Endothelial cell (in vitro differentiated cells): ENCODE measurements at regions not wholly inside any gene's neighbourhood (a gene's known extent, or its start where the extent isn't known, plus 50 kb on each side); places are given as distances from the start of the nearest gene placed in this dataset.

ENCODE experiments used
- DNase-seq: peaks from one replicate; pipeline ENCODE4 v3.0.0; 2021; ENCODE audit warnings: low spot score
- H3K27ac Mint-ChIP-seq: one replicate; pipeline ENCODE4 v1.8.0; 2021; ENCODE audit warnings: mixed read lengths, inconsistent platforms; ENCODE audit not compliant: unreplicated experiment
- H3K27me3 Mint-ChIP-seq: one replicate; pipeline ENCODE4 v1.8.0; 2021; ENCODE audit warnings: mild to moderate bottlenecking, moderate library complexity, mixed read lengths, inconsistent platforms; ENCODE audit not compliant: unreplicated experiment
- H3K36me3 Mint-ChIP-seq: one replicate; pipeline ENCODE4 v1.8.0; 2021; ENCODE audit warnings: mild to moderate bottlenecking, low read depth, mixed read lengths, inconsistent platforms; ENCODE audit not compliant: unreplicated experiment
- H3K4me1 Mint-ChIP-seq: one replicate; pipeline ENCODE4 v1.8.0; 2021; ENCODE audit warnings: mild to moderate bottlenecking, mixed read lengths, inconsistent platforms; ENCODE audit not compliant: unreplicated experiment
- H3K4me3 Mint-ChIP-seq: one replicate; pipeline ENCODE4 v1.8.0; 2021; ENCODE audit warnings: mild to moderate bottlenecking, mixed read lengths, inconsistent platforms; ENCODE audit not compliant: unreplicated experiment
- H3K9me3 Mint-ChIP-seq: one replicate; pipeline ENCODE4 v1.8.0; 2021; ENCODE audit warnings: mixed read lengths, inconsistent platforms; ENCODE audit not compliant: unreplicated experiment
- TF ChIP-seq, protein P1 (sequence below): fragments of 200-600 bp; sonication (generic); IDR thresholded peaks from one replicate; pipeline ENCODE4 v1.5.0; 2021; ENCODE audit warnings: antibody characterized with exemption; ENCODE audit not compliant: unreplicated experiment

DNA sequence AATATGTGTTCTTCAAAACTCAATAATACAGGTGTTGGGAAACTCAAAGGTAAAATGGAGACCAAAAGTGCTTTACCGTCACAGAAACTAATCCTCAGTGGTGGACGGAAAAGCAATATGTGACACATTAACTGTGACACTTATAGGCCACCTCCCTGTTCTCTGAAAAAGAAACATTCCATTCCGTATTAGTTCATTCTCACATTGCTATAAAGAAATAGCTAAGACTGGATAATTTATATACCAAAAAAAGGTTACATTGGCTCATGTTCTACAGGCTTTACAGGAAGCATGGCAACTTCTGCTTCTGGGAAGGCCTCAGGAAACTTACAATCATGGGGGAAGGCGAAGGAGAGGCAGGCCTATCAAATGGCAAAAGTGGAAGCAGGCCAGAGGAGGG lies 435.3 kb upstream of the HTR2A start:
- Mint-ChIP-seq H3K9me3 (no peaks in the 10 kb centered on the region), H3K27me3 (no peaks in the 10 kb centered on the region), H3K4me3 (no peak overlapping the region), H3K27ac (no peak overlapping the region), H3K4me1 (no peaks in the 10 kb centered on the region), H3K36me3 (no peaks in the 10 kb centered on the region)
- DNase-seq = no peak
- TF ChIP-seq, protein P1, sequence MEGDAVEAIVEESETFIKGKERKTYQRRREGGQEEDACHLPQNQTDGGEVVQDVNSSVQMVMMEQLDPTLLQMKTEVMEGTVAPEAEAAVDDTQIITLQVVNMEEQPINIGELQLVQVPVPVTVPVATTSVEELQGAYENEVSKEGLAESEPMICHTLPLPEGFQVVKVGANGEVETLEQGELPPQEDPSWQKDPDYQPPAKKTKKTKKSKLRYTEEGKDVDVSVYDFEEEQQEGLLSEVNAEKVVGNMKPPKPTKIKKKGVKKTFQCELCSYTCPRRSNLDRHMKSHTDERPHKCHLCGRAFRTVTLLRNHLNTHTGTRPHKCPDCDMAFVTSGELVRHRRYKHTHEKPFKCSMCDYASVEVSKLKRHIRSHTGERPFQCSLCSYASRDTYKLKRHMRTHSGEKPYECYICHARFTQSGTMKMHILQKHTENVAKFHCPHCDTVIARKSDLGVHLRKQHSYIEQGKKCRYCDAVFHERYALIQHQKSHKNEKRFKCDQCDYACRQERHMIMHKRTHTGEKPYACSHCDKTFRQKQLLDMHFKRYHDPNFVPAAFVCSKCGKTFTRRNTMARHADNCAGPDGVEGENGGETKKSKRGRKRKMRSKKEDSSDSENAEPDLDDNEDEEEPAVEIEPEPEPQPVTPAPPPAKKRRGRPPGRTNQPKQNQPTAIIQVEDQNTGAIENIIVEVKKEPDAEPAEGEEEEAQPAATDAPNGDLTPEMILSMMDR = no peak

DNA sequence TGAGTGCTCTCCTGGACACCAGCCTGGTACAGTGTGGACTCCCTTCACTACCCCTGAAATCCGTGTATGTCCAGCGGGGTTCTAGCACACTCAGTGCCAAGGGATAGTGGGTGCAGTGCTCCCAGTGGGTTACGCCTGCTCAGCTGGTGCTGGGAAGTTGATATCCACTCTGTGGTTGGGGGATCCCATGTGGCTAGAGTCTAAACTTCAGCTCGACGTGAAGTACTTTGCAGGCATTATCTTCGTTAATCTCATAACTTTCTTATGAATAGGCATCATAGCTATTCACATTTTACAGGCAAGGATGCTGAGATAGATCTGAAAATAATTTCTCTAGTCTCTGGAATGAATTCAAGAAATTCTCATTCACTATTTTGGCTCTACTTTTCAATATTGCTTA lies 433.2 kb upstream of the HTR2A start:
- Mint-ChIP-seq H3K36me3 (no peaks in the 10 kb centered on the region), H3K9me3 (no peaks in the 10 kb centered on the region), H3K27me3 (no peaks in the 10 kb centered on the region), H3K27ac (no peak overlapping the region), H3K4me3 (no peak overlapping the region), H3K4me1 (no peaks in the 10 kb centered on the region)
- DNase-seq = no peak
- TF ChIP-seq, protein P1 = no peak

DNA sequence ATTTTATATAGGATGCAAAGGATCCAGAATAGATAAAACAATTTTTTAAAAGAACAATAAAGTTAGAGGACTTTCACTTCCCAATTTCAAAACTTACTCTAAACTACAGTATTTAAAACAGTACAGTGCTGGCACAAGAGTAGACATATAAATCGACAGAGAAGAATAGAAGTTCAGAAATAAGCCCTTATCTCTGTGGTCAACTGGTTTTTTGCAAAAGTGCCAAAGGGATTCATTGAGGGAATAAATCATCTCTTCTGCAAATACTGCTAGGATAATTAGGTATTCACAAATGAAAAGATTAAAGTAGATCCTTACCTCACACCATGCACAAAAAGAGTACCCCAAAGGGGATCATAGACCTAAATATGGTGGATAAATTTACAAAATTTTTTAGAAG lies 431.0 kb upstream of the HTR2A start:
- Mint-ChIP-seq H3K27ac (no peak overlapping the region), H3K4me1 (peaks cover 4% of the 10 kb centered on the region), H3K9me3 (no peaks in the 10 kb centered on the region), H3K27me3 (no peaks in the 10 kb centered on the region), H3K4me3 (no peak overlapping the region), H3K36me3 (no peaks in the 10 kb centered on the region)
- DNase-seq = no peak
- TF ChIP-seq, protein P1 = no peak

DNA sequence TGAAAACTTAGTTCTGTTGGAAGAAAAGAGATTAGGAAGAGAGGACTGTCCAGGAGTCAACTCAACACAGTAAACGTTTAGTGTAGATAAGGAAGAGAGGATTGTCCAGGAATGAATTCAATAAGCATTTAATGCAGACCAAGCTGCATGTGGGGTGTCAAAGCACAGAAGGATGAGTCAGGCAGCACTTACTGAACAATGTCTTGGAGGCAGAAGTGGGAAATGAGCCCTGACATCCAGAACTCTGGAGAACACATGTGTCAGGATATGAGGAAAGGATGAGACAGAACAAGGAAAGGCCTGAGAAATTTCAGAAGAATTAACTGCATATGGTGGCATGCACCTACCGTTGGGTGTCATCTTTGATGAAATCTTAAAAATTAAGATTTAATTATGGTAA lies 429.2 kb upstream of the HTR2A start:
- Mint-ChIP-seq H3K27me3 (no peaks in the 10 kb centered on the region), H3K4me3 (no peak overlapping the region), H3K36me3 (no peaks in the 10 kb centered on the region), H3K9me3 (no peaks in the 10 kb centered on the region), H3K4me1 (peaks cover 4% of the 10 kb centered on the region), H3K27ac (no peak overlapping the region)
- no peak for DNase-seq
- TF ChIP-seq, protein P1 = no peak

DNA sequence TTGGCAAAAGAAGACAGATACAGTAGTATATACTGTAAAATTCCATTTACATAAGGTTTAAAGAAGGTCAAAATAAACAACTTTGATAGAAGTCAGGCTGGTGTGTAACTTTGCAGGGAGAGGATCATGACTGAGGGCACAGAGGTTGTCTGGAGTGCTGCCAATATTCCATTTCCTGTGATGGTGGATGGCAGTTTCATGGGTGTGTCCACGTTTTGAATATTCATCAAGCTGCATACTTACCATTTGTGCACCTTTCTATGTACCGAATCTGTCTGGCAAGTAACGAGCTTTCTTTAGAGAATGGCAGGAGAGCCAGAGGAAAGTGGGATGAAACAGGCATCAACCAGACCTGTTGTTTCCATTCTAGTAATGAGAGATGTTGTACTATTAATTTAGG lies 420.5 kb upstream of the HTR2A start:
- DNase-seq = no peak
- no peaks in the 10 kb centered on the region for H3K9me3 Mint-ChIP-seq
- TF ChIP-seq, protein P1 = no peak
- H3K36me3 Mint-ChIP-seq = no peaks in the 10 kb centered on the region
- H3K27ac Mint-ChIP-seq = no peak overlapping the region
- H3K27me3 Mint-ChIP-seq = no peaks in the 10 kb centered on the region
- no peak overlapping the region for H3K4me3 Mint-ChIP-seq
- peaks cover 4% of the 10 kb centered on the region for H3K4me1 Mint-ChIP-seq
